ENCODE measurements at regions not wholly inside any gene's neighbourhood (a gene's known extent, or its start where the extent isn't known, plus 50 kb on each side); places are given as distances from the start of the nearest gene placed in this dataset.

GRCh38 chr17:73874008-73874720 lies 229.9 kb upstream of the SDK2 start:
- peak in 2 of 3 donors; percentile 7 to 17 for DNase-seq (ENCODE audit: low read depth in 2 of 3, low spot score in 2 of 3)

GRCh38 chr17:73875346-73875745 lies 231.1 kb upstream of the SDK2 start:
- DNase-seq (ENCODE audit: low read depth in 2 of 3, low spot score in 2 of 3), result no peak

- no peak for DNase-seq (ENCODE audit: low read depth in 2 of 3, low spot score in 2 of 3)
These were observed 233.7 kb upstream of the SDK2 start for GRCh38 chr17:73877962-73878361.

GRCh38 chr17:73878923-73879322 lies 234.7 kb upstream of the SDK2 start:
- no peak for DNase-seq (ENCODE audit: low read depth in 2 of 3, low spot score in 2 of 3)

- DNase-seq (ENCODE audit: low read depth in 2 of 3, low spot score in 2 of 3), result no peak
These were observed 235.7 kb upstream of the SDK2 start for GRCh38 chr17:73879987-73880386.

GRCh38 chr17:73882590-73882989 lies 238.3 kb upstream of the SDK2 start:
- DNase-seq (ENCODE audit: low read depth in 2 of 3, low spot score in 2 of 3), result no peak

GRCh38 chr17:73883175-73883574 lies 238.9 kb upstream of the SDK2 start:
- DNase-seq (ENCODE audit: low read depth in 2 of 3, low spot score in 2 of 3), result no peak

GRCh38 chr17:73887739-73888138 lies 243.5 kb upstream of the SDK2 start:
- DNase-seq (ENCODE audit: low read depth in 2 of 3, low spot score in 2 of 3), result no peak

- DNase-seq (ENCODE audit: low read depth in 2 of 3, low spot score in 2 of 3), result no peak
These were observed 244.6 kb upstream of the SDK2 start for GRCh38 chr17:73888862-73889261.

- DNase-seq (ENCODE audit: low read depth in 2 of 3, low spot score in 2 of 3), result no peak
These were observed 245.2 kb upstream of the SDK2 start for GRCh38 chr17:73889439-73889838.

- DNase-seq (ENCODE audit: low read depth in 2 of 3, low spot score in 2 of 3), result no peak
These were observed 246.7 kb upstream of the SDK2 start for GRCh38 chr17:73890831-73891405.

GRCh38 chr17:73895157-73895556 lies 250.9 kb upstream of the SDK2 start:
- no peak for DNase-seq (ENCODE audit: low read depth in 2 of 3, low spot score in 2 of 3)

GRCh38 chr17:73896966-73897365 lies 252.7 kb upstream of the SDK2 start:
- DNase-seq (ENCODE audit: low read depth in 2 of 3, low spot score in 2 of 3), result no peak

- no peak for DNase-seq (ENCODE audit: low read depth in 2 of 3, low spot score in 2 of 3)
These were observed 255.6 kb upstream of the SDK2 start for GRCh38 chr17:73899839-73900238.

GRCh38 chr17:73900516-73900915 lies 256.3 kb upstream of the SDK2 start:
- no peak for DNase-seq (ENCODE audit: low read depth in 2 of 3, low spot score in 2 of 3)

GRCh38 chr17:73901249-73901648 lies 257.0 kb upstream of the SDK2 start:
- no peak for DNase-seq (ENCODE audit: low read depth in 2 of 3, low spot score in 2 of 3)

GRCh38 chr17:73901661-73902415 lies 257.6 kb upstream of the SDK2 start:
- peak in 2 of 3 donors; percentile 50 to 72 for DNase-seq (ENCODE audit: low read depth in 2 of 3, low spot score in 2 of 3)

- peak in 1 of 3 donors; percentile 19 for DNase-seq (ENCODE audit: low read depth in 2 of 3, low spot score in 2 of 3)
These were observed 258.4 kb upstream of the SDK2 start for GRCh38 chr17:73902416-73903181.

- DNase-seq (ENCODE audit: low read depth in 2 of 3, low spot score in 2 of 3), result no peak
These were observed 262.9 kb upstream of the SDK2 start for GRCh38 chr17:73906896-73907870.

- DNase-seq (ENCODE audit: low read depth in 2 of 3, low spot score in 2 of 3), result no peak
These were observed 264.9 kb upstream of the SDK2 start for GRCh38 chr17:73909186-73909585.

Measured in hematopoietic multipotent progenitor cell (in vitro differentiated cells).